NCI-H187 (cell line): ENCODE measurements at regions not wholly inside any gene's neighbourhood (a gene's known extent, or its start where the extent isn't known, plus 50 kb on each side); places are given as distances from the start of the nearest gene placed in this dataset.
"Not testable (repeated sequence)": the region's sequence is repeated elsewhere in the genome, so short reads cannot be mapped to it uniquely, and the experiment has no call there.

Source experiments
- DNase-seq, 2 experiments: peaks; one replicate each; lab custom pipeline; 2025; lab: John Stamatoyannopoulos, UW

- DNase-seq: no peak
Measured at GRCh38 chr4:38279650-38280322, 319.6 kb downstream of the PTTG2 start.

DNA sequence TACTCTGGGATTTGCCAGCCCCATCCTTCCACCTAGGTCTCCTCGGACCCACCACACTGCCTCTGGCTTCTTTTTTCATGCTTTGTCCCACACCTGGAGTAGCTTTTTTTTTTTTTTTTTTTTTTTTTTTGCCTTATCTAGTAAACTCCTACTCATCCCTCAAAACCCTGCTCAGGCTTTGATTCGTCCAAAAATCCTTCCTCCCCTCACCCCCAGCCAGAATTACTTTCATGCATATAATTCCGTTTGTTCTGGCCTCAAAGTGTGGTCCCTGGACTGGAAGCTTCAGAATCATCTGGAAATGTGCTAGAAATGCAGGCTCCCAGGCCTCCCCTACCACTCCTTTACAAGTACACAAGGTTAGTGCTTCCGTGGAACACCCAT lies 320.1 kb downstream of the PTTG2 start:
- DNase-seq: no peak

GRCh38 chr4:38281371-38282071 lies 321.3 kb downstream of the PTTG2 start:
- no peak for DNase-seq

DNA sequence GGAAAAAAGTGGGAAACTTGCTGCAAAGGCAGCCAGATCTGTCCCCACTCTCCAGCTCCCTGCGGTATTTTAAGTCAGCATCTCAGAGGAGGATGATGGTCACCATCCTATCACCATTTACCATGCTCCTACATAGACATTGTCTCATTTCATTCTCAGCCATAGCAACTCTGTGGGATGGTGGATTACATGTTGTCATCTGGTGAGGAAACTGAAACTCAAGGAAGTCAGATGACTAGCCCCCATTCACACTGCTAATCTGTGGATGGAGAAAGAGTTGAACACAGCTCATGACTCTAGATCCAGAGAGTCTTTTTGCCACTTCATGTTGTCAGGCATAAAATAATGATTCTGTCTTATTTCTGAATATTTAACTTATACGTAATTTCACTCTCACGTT lies 323.5 kb downstream of the PTTG2 start:
- no peak for DNase-seq

DNA sequence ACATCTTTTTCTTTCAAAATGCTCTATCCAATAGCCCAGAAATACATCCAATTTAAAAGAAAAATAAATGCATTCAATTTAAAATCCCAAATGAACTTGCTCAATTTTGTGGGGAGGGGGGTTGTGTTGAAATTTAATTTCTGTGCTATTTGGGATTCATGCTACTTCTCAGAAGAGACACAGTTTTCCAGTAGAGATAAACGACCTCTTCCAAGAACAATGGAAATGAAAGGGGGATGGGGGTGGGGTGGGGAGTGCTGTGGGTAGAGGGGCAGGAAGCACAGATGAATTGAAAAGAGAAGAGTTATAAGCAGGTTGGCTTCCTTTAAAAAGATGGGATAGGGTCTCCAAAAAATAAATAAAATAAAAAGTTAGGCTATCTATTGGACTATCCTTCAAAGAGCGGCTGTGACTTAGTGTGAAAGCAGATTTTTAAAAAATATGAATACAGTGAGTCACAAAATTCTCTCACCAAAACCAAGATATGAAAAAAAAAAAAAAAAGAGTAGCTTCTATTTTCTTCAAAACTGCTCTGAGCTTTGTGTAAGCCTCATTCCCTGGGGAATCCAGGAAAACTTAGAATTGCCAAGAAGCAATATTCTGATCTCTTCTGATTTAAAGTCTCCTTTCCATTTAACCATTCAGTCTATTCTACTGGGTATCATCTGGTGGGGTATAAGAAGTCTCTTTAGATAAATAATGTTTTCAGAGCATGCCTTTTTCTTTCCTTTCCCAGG lies 324.3 kb downstream of the PTTG2 start:
- no peak for DNase-seq

GRCh38 chr4:38287101-38287851 lies 327.1 kb downstream of the PTTG2 start:
- no peak for DNase-seq

DNA sequence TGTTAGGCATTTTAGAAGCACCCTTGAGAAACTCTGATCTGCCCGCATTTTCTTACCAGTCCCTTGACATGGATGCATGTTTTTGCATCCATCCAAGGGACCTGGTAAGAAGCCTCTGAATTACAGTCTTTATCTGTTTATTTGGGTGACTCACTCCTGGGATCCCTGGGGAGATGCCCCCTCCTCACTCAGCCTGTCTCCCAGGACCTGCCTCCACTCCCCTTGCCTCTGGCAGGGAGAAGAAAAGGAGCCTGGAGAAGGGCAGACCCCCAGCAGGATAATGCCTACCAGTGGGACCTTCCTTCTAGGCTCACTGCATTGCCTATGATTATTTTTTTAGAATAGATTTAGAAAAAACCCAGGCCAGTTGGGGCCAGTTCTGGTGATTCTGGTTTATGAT lies 329.4 kb downstream of the PTTG2 start:
- DNase-seq: no peak

DNA sequence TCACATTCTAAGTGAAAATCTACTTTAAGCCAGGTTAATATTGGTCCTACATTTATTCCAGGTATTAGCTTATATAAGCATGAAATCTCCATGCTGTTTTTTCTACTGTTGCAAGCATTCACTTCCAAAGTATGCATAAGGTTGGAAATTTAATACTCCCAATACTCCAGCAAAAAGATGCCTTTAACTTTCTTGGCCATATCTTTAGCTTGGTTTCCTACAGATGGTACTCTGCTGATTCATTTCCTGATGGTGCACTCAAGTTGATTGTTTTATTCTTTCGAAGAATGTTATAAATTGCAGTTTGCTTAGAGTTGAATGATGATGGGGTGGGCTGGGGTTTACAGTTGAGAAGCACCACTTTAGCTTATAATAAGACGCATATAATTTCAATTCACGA lies 330.2 kb downstream of the PTTG2 start:
- no peak for DNase-seq

DNA sequence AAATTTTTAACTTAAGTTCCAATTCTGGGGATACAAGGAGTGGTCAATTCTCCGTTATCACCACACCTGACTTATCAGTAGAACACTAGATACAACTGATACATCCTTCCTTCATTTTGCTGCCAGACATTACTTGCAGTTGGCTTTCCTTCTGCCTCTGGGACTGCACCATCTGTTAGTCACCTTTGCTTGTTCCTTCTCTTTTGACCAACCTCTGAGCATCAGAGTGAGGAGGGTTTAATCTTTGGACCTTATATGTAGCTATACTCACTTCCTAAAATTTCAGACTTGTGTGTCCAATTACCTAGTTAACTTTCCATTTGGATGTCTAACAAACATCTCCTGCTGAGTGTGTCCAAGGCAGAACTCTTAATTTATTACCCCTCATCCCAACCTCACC lies 330.7 kb downstream of the PTTG2 start:
- DNase-seq: no peak

GRCh38 chr4:38292529-38292928 lies 332.3 kb downstream of the PTTG2 start:
- no peak for DNase-seq

GRCh38 chr4:38294238-38294637 lies 334.0 kb downstream of the PTTG2 start:
- no peak for DNase-seq

- no peak for DNase-seq
Measured at GRCh38 chr4:38297061-38297460, 336.9 kb downstream of the PTTG2 start.

DNA sequence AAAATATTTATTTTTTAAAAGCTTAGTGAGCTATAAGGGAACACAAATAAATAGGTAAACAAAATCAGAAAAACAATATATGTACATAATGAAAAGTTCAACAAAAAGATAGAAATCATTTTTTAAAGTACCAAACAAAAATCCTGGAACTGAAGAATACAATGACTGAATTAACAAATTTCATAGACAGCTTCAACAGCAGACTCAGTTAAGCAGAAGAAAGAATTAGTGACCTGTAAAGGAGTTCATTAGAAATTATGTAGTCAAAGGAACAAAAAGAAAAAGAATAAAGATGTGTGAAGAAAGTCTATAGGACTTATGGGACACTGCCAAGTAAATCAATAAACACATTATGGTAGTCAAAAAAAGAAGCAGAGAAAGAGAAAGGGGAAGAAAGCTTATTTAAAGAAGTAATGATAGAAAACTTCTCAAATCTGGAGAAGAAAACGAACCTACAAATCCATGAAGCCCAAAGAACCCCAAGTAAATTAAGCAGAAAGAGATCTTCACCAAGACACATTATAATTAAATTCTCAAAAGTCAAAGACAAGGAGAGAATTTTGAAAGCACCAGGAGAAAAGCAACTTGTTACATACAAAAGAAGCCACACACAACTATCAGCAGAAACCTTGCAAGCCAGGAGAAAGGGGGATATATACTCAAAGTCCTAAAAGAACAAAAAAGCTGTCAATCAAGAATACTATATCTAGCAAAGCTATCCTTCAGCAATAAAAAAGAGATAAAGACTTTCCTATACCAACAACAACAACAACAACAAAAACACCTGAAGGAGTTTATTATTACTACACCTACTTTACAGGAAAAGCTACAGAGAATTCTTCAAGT lies 338.9 kb downstream of the PTTG2 start:
- DNase-seq: no peak

DNA sequence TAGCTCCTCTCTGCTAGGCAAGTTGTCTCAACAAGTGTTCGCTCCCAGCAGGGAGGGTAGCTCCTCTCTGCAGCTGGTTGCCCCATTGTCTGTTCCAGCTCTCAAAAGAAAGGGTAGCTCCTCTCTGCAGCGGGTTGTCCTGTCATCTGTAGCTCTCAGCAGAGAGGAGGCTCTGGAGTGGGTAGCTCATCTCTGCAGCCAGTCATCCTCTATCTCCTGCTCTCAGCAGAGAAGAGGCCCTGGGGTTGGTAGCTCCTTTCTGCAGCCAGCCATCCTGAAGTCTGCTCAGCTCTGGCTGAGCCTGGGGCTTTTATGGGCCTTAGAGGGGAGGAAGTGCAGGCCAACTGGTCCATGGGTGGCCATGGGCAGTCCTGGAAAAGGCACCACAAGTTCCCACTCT lies 342.7 kb downstream of the PTTG2 start:
- DNase-seq: no peak

GRCh38 chr4:38304460-38304859 lies 344.3 kb downstream of the PTTG2 start:
- DNase-seq: not testable (repeated sequence)

DNA sequence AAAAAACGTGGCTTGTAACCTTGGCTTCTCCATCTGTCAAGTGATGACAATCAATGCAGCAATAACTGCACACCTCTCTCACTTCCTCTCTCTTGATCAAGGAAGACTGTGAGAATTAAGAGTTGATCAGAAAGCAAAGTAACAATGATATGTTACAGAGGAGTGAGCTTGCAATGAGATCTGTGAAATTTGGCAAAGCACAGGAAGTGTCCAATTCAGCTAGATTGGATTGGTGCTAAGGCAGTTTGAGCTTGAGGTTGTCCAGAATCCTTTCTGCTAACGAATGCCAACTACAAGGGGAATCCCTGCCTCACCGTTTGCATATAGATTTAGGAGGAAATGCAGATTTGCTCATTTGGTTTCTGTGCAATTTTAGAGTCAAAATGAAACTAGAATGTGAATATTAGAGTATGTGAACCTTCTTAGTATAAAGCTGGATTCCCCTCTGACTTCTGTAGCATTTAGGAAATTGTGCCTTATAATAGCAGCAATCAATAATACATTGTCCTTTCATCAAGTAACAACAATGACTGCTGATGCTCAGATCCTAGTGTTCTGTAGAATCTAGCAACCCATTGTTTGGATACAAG lies 346.4 kb downstream of the PTTG2 start:
- no peak for DNase-seq

DNA sequence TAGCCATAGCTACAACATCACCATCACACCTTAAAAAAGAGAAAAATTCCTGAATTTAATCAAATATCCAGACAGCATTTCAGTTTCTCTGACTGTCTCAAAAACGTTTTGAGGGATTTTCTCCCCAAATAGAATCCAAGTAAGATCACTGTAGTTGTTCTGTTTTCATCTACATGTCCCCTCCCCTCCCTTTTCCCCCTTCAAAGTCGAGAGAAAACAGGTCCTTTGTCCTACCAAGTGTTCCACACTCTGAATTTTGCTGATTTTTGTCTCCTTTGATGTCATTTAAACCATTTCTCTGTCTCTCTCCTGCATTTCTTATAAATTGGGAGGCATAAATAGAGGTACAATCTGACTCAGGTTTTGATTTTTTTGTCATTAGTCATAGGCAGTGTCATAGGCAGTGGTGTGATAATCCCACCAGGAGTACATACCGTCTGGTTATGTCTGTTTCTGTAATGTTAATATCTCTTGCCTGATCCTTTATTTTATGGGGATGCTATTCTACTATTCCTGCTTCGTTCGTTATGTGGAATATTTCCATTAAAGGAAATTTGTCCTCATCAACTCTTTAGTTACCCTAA lies 348.6 kb downstream of the PTTG2 start:
- no peak for DNase-seq

- DNase-seq: no peak
Measured at GRCh38 chr4:38309471-38309870, 349.3 kb downstream of the PTTG2 start.

DNA sequence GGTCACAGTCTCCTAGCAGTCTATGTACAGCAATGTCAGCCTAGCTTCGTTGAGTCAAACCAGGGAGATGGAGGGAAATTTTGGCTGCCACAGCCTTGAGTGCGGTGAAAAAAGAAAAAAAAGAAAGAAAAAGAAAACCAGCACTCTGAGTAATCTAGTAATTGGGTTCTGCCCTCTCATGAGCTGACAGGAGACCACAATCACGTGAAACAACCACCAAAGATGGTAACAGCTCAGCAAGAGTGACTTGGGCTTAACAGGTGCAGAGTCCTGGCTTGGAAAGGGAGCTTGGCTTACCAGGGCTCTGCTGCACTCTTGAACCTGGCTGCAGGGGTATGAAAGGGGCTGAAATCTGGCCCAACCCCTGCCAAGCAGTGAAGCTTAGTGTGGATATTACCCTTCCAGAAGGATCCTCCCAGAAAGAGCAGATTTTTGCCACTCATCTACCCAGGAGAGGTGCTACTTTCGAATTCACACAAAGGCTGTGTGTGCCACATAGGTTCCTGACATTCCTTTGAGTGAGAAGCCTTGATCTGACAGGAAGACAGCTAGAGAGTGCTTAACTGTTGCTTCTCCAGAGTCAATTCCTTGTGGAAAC lies 350.3 kb downstream of the PTTG2 start:
- DNase-seq: no peak

- no peak for DNase-seq
Measured at GRCh38 chr4:38311495-38312126, 351.4 kb downstream of the PTTG2 start.
